HG03064 (cell line): ENCODE measurements at regions not wholly inside any gene's neighbourhood (a gene's known extent, or its start where the extent isn't known, plus 50 kb on each side); places are given as distances from the start of the nearest gene placed in this dataset.
"Not testable (repeated sequence)": the region's sequence is repeated elsewhere in the genome, so short reads cannot be mapped to it uniquely, and the experiment has no call there.

ENCODE experiments used
- ATAC-seq: cut with Tn5 transposase; IDR thresholded peaks from one replicate; pipeline ENCODE4 v1.9.1; 2021; ENCODE audit warnings: low read depth; ENCODE audit not compliant: unreplicated experiment

DNA sequence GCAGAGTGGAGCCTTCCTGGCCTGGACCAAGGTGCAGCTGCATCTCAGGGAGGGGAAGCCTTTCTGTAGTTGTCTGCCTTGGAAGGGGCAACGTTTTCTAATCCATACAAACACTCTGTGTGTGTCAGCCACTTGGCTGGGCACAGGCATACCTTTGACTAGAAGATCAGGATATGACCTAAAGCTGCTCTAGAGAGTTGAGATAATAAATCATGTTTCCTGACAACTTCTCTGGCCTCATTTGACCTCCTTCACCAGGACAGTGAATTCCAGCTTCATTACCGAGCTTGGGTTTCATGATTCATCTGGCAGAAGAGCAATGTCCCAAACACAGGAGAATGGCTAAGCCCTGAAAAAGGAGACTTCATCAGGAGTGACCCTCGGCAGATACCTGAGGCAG, 89.6 kb upstream of the KIT start:
- ATAC-seq, result no peak

DNA sequence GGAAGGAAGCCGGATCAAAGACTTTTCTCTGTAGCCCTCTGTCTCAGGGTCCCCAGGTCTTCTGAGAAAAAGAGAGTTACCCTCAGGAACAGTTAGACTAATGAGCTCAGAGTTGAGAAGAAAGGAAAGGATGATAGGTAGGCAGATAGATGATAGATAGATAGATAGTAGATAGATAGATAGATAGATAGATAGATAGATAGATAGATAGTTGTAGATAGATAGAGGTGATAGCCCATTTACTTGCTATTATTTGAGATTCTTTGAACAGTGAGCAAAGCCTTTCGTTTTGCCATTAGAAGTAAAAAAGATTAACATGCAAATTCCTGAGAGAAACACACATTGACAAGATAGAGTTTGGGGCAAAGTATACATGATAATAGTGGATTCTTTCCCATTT, 86.9 kb upstream of the KIT start:
- no peak for ATAC-seq

DNA sequence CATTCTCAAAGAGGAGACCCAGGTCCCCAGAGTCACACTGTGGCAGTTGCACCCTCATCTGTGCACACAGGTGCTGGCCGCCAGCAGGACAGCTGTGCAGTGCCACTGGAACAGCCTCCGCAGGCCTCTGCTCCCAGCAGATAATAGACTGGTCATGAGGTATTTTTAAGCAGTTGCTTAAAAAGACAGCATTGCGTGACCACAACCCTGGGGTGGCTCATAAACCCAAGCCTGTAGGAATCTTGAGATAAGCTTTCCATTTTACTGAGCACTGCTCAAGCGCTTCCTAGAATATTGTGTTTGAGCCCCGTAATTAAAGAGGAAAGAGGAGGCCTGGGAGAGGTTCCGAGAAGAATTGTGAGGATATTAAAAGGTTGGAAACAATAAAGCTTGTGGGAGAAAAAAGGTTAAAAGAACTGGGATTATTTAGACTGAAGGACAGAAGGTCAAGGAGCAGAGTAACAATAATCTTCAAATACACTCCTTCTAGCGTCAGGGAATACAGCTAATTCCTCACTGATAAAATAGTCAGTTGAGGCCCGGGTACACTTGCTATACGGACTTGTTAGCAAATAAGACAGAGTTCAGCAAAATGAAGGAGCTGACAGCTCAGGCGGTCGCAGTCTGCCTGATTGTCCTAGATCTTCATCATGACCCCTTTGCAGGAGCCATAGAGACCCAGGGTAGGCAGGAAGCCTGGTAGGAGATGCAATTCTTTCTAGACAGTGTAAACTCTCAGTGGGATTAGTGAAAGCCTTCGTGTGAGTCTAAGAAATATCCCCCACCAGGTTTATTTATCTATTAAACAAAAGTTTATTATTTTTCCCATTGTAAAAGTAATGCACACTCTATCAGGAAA, 86.2 kb upstream of the KIT start:
- ATAC-seq, result no peak

DNA sequence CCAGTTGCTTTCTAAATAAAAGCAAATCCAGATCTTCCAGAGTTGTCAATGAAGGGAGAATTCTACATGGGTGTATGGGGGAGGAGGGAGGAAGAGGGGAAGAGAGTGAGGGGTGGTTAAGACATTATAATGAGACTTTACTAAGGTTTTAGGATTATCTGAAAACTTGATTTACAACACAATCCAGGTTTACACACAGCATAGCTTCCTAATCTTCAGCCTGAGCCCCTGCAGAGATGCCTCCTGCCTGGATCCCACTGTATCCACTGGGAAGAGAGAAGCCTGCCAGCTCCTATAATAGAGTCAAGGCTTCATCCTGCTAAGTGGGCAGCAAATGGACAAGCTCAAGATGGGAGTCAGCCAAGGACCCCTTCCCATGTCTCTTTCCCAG, 85.6 kb upstream of the KIT start:
- no peak for ATAC-seq

DNA sequence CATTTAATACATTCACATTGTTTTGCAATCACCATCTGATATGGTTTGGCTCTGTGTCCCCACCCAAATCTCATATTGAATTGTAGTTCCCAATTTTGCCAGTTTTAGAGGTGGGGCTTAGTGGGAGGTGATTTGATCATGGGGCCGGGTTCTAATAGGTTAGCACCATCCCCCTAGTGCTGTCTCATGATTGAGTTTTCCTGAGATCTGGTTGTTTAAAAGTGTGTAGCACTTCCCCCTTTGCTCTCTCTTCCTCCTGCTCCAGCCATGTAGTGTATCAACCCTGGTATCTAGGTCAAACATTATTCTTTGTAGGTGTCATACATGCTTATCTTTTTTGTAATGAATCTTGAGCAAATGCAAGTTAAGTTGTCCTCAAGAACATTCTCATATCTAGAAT, 83.3 kb upstream of the KIT start:
- no peak for ATAC-seq

DNA sequence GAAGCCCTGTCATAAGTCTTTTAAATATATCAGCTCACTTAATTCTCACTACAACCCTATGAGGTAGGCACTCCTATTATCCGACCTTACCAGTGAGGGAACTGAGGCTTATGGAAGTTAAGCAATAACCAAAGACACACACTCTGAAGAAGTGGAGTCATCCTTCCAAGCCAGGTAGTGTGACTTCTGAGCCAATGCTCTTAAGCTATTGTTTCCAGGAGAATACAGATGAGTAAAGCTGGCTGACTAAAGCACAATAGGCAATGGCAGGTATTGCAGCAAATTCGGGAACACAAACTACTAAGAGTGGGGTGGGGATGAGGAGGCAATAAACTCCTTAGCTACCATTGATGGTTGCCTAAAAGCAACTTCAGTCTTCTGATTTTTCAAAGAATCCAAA, 81.8 kb upstream of the KIT start:
- ATAC-seq, result no peak

DNA sequence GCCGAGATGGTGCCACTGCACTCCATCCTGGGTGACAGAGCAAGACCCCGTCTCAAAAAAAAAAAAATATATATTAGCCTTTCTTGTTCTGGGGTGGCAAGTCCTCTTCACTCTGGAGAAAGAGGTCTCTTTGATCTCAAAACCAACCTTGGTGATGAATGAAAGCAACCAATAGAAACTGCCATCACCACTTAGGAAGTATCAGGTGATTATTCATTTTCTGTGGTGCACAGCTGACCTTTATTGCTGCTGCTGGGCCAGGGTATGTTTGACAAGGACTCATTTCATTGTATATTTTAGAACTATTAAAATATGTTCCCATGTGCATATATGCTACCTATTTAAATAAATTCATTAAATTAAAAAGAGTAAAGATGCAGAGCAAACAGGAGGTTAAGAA, 76.0 kb upstream of the KIT start:
- no peak for ATAC-seq

DNA sequence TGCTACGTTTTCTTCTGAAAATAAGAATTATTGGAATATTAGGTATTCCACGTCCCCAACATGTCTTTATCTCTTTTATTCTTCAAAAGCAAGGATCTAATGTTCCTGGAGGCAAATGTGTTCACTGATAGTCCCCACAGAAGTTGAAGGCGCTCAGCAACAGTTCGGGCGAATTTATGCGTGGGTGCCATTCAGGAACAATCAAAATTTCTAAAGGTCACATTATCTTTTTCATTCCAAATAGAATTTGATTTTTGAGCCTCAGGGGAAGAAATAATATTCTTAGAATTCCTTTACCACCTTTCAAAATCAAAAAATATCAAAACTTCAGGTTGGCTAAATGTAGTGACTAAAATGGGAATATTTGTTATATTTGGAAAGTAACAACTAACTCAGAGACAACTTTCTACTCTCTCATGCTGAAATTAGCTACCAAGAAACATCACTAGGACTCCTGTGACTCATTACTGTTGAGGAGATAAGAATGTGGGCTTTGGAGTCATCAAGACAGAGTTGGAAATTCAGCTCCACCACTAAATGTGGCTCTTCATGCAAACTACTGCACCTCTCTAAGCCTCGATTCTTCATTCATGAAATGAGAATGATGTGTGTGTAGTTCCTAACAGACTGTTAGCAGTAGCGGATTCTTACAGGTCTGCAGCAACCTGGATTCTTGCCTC, 72.3 kb upstream of the KIT start:
- ATAC-seq, result no peak

DNA sequence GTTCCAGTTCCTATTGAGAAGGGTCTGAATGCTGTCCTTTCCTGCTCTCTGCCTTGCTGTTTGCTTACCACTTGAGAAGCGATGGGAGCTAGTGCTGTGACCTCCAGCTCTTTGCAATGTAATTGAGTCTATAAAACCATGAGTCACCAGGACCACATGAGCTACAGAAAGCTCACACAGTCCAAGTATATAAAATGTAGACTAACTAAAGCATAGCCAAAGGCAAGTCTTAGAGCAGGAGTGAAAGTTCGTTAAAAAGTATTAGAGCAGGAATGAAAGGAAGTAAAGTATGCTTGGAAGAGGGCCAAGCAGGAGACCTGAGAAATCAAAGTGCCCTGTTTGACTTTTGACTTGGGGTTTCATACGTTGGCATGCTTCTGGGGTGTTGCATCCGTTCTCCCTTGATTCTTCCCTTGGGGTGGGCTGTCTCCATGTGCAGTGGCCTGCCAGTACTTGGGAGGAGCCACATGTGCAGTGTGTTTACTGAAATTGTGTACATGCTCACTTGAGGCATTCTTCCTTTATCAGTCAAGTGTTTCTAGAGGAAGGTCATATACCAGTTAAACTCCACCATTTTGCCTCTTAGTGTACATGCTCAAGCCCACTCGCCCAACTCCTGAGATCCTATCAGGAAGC, 71.3 kb upstream of the KIT start:
- ATAC-seq, result no peak

DNA sequence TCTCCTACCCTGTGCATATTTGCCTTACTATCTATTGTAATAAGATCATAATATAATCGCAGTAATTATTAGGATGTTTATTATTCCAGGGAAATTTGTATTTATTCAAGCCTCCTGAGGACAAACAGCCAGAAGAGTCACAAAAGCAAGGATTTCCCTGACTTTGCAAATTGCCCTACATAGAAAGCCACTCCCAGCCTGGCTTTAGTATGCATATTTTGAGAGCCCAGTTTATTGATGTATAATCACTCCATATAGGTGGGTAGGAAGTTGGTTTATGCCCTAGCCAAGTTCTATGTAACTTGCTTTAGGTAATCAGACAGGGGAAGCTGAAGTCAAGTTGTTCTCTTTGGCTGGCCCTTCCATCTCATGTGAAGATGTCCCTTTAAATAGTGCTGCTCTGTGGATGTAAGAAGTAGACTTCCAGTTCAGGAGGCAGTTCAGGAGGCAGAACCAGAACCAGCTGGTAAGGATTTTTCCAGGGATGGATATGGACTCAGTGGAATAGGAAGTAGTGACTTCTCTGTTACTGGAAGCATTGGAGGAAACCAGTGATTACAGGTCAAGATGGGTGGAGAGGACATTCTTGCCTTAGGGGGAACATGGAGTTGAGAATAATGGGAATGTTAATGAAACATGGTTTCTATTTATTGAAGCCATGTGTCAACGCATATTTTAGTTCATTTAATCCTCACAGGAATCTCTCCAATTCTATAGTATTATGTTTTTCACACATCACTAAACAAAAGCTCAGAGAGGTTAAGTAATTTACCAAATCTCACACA, 70.5 kb upstream of the KIT start:
- ATAC-seq, result no peak

DNA sequence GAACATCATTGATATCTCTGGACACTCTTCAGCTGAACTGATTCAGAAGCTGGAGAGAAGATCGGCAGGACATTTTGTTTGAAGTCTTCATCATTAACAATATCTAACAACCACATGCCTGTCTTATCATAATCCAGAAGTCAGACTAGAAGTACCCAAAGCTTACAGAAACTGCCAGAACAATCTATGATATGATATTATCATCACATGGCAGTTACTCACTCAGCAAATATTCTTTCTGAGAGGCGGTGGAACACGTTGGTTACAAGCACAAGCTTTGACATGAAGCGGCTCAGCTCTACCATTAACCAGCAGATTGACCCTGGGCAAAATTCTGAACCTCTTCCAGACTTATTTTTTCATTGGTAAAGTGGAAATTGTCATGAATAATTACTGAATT, 69.4 kb upstream of the KIT start:
- ATAC-seq, result no peak

DNA sequence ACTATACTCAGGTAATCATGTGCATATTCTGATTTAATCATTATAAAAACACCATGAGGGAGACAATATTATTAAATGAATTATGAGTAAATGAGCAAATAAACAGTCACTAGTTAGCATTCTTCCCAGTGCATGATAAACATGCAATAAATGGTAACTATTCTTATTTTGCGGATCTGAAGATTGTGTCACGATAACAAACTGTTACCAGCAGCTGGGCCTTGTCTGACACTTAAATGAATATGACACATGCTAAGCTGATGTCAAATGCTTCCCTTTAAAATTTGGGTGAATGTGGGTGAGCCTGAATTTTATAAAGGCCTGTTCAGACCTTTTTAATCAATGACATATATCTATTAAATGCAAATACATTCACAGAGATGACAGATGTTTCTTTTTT, 68.2 kb upstream of the KIT start:
- ATAC-seq, result no peak

DNA sequence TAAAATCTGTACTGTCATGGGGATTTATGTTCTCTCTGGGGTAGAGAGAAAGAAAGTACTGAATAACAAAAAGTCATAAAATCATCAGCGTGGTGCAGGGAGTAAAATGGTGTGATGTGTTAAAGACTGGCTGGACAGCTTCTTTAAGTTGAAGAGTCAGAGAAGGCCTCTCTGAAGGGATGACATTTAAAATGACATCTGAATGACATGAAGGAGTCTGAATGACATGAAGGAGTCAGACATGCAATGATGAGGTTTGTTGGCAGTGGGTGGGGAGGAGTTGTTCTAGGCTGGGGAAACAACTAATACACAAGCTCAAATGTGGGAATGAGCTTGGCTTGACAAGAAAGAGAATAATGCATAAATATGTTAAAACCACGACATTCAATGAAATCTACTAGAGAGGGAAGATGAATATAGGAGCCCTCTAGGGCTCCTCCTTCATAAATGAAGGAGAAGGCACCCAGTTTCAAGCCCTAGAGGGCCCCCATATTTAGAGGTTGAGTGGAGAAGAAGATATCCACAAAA, 63.9 kb upstream of the KIT start:
- no peak for ATAC-seq

DNA sequence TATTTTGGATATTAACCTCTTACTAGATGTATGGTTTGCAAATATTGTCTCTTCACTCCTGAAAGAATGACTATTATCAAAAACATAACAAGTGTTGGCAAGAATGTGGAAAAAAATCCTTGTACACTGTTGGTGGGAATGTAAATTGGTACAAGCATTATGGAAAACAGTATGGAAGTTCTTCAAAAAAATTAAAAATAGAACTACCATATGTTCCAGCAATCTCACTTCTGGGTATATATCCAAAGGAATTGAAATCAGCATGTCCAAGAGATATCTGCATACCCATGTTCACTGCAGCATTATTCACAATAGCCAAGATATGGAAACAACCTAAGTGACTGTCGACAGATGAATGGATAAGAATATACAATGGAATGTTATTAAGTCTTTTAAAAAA, 61.6 kb upstream of the KIT start:
- no peak for ATAC-seq

DNA sequence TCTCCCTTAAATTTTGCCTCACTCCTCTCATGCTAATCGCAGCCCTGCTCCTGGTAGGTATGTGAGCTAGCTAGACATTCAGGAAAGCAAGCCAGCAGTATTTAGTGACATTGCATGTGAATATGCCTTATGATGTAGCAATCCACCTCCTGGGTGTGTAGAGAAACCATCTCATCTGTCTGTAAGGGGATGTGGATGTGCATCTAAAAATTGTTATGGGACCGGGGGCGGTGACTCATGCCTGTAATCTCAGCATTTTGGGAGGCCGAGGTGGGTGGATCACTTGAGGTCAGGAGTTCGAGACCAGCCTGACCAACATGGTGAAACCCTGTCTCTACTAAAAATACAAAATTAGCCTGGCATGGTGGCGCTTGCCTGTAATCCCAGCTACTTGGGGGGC, 60.1 kb upstream of the KIT start:
- not testable (repeated sequence) for ATAC-seq

DNA sequence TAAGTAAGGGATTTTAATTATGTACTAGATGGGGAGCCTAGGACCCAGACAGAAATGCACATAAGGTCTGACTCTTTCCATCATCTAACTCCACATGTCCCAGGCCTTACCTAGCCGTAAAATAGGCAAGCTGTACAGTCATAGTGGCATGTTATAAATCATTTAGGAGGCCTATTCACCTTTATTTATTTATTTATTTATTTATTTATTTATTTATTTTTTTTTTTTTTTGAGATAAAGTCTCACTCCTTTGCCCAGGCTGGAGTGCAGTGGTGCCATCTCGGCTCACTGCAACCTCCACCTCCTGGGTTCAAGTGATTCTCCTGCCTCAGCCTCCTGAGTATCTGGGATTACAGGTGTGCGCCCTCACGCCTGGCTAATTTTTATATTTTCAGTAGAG, 55.6 kb upstream of the KIT start:
- not testable (repeated sequence) for ATAC-seq

DNA sequence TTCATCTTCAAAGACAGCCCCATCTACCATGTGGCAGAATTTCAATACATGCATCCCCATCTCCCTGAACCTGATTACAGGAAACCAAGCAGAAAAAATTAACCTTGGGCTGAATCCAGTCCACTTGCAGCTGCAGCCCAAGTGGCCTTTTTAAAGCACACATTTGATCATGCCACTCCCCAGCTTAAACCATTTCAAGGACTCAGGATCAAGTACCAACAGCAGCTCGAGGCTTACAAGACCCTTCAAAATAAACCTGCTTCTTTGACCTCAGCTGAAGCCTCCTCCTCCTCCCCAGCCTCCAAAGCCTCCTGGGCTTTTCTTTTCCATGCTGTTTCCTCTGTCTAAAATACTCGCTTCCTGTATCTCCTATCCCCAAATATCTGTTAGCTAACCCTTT, 50.7 kb upstream of the KIT start:
- ATAC-seq, result no peak

DNA sequence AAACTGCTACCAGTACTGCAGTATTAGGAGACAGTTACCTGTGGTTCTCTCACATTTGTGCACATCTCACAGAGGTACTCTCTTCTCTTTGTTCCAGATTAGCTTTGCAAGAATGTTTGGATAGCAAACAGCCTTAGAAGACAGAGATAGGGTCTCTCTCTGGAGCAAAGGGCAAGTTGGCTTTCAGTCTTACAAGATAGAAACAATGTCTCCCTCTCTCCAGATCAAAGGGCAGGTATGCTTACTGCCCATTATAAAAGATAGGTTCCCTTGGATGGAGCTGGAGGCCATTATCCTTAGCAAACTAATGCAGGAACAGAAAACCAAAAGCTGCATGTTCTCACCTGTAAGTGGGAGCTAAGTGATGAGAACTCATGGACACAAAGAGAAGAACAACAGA, 50.2 kb upstream of the KIT start:
- no peak for ATAC-seq
